SK-N-SH (cell line): ENCODE measurements at regions not wholly inside any gene's neighbourhood (a gene's known extent, or its start where the extent isn't known, plus 50 kb on each side); places are given as distances from the start of the nearest gene placed in this dataset.
A peak's percentile ranks its signal among the peaks of the same experiment; 100 is the strongest.

ENCODE experiments used
- CTCF ChIA-PET: fragments of 300-600, 350-600 bp; formaldehyde crosslinking; extraction: SDS; loops from one replicate; lab custom pipeline; 2021; lab: Yijun Ruan, JAX
- POLR2A ChIA-PET: fragments of 350-600 bp; sonication (Branson Sonifier 250); formaldehyde crosslinking; extraction: SDS; loops from one replicate; lab custom pipeline; 2020; ENCODE audit warnings: antibody characterized with exemption, inconsistent platforms; lab: Yijun Ruan, JAX
- DNase-seq: peaks from one replicate; pipeline ENCODE4 v3.0.0; 2012
- H2AFZ ChIP-seq: fragments of 200-600 bp; sonication (generic); 2 replicates; pipeline ENCODE4 v1.8.1; 2016; ENCODE audit warnings: antibody characterized with exemption, mild to moderate bottlenecking, low read depth
- H3F3A ChIP-seq: fragments of 200-600 bp; sonication (generic); replicated peaks from 2 replicates; pipeline ENCODE3; 2016; ENCODE audit warnings: antibody characterized with exemption, mild to moderate bottlenecking; ENCODE audit not compliant: insufficient read depth
- H3K27ac ChIP-seq, 2 experiments: fragments of 200-500 bp in 1 of 2; fragments of 200-600 bp in 1 of 2; sonication (Bioruptor generic) in 1 of 2; sonication (generic), shearing (Covaris generic) in 1 of 2; 2 replicates each; pipeline versions ENCODE4 v1.5.1 to v1.6.1; 2014 to 2016; ENCODE audit warnings: low read depth in 2 of 2, inconsistent platforms in 1 of 2, low read length in 1 of 2, mild to moderate bottlenecking in 1 of 2, mixed read lengths in 1 of 2
- H3K27me3 ChIP-seq: fragments of 200-600 bp; sonication (generic), shearing (Covaris generic); 2 replicates; pipeline ENCODE4 v1.6.1; 2016; ENCODE audit warnings: mixed run types; ENCODE audit not compliant: insufficient read depth
- H3K36me3 ChIP-seq, 2 experiments: fragments of 200-500 bp in 1 of 2; fragments of 200-600 bp in 1 of 2; sonication (Bioruptor generic) in 1 of 2; sonication (generic) in 1 of 2; replicated peaks in 1 of 2; 2 replicates each; pipeline versions ENCODE3 to v1.5.1; 2014 to 2016; ENCODE audit warnings: low read length in 1 of 2, mild to moderate bottlenecking in 1 of 2; ENCODE audit not compliant: insufficient read depth in 2 of 2, control insufficient read depth in 1 of 2
- H3K4me1 ChIP-seq, 2 experiments: fragments of 200-500 bp in 1 of 2; fragments of 200-600 bp in 1 of 2; sonication (Bioruptor generic) in 1 of 2; sonication (generic), shearing (Covaris generic) in 1 of 2; 2 replicates each; pipeline versions ENCODE4 v1.5.1 to v1.6.1; 2014 to 2016; ENCODE audit warnings: low read depth in 1 of 2, low read length in 1 of 2, mixed run types in 1 of 2; ENCODE audit not compliant: insufficient read depth in 2 of 2, control insufficient read depth in 1 of 2
- H3K4me2 ChIP-seq: fragments of 200-600 bp; sonication (generic), shearing (Covaris generic); 2 replicates; pipeline ENCODE4 v1.6.1; 2017; ENCODE audit warnings: mixed run types
- H3K4me3 ChIP-seq, 2 experiments: fragments of 200-500 bp in 1 of 2; fragments of 200-600 bp in 1 of 2; sonication (Bioruptor generic) in 1 of 2; sonication (generic), shearing (Covaris generic) in 1 of 2; 2 replicates each; pipeline versions ENCODE4 v1.5.1 to v1.8.1; 2014 to 2016; ENCODE audit warnings: low read depth in 2 of 2, inconsistent platforms in 1 of 2, low read length in 1 of 2, mild to moderate bottlenecking in 1 of 2, mixed read lengths in 1 of 2, moderate library complexity in 1 of 2
- H3K79me2 ChIP-seq: fragments of 200-600 bp; sonication (generic); 2 replicates; pipeline ENCODE4 v1.8.1; 2017; ENCODE audit warnings: mild to moderate bottlenecking; ENCODE audit not compliant: insufficient read depth
- H3K9ac ChIP-seq: fragments of 200-600 bp; sonication (generic); 2 replicates; pipeline ENCODE4 v1.6.1; 2017; ENCODE audit warnings: mixed run types
- H3K9me2 ChIP-seq: fragments of 200-600 bp; sonication (generic); 2 replicates; pipeline ENCODE4 v1.6.1; 2017; ENCODE audit warnings: mixed run types
- H3K9me3 ChIP-seq: fragments of 200-600 bp; sonication (generic); 2 replicates; pipeline ENCODE4 v1.6.1; 2017; ENCODE audit warnings: mixed run types, mild to moderate bottlenecking, moderate library complexity
- H4K20me1 ChIP-seq: fragments of 200-600 bp; sonication (generic); 2 replicates; pipeline ENCODE4 v1.6.1; 2017; ENCODE audit warnings: mild to moderate bottlenecking, mixed run types; ENCODE audit not compliant: insufficient read depth
- ELF1 ChIP-seq: IDR thresholded peaks from 2 replicates; pipeline ENCODE4 v1.4.0; 2012
- EP300 ChIP-seq, 2 experiments: IDR thresholded peaks; 2 replicates each; pipeline versions ENCODE4 v1.4.0 to v1.6.1; 2012; ENCODE audit warnings: borderline replicate concordance in 1 of 2, low read depth in 1 of 2, low read length in 1 of 2
- EZH2phosphoT487 ChIP-seq: fragments of 200-600 bp; sonication (generic); IDR thresholded peaks from 2 replicates; pipeline ENCODE4 v1.6.1; 2017; ENCODE audit warnings: low read depth, mixed run types, mild to moderate bottlenecking, antibody characterized with exemption, moderate library complexity, borderline replicate concordance
- FOXM1 ChIP-seq: IDR thresholded peaks from 2 replicates; pipeline ENCODE4 v1.4.0; 2012; ENCODE audit warnings: low read depth, mild to moderate bottlenecking
- GATA2 ChIP-seq: sonication (generic); formaldehyde crosslinking; IDR thresholded peaks from 2 replicates; pipeline ENCODE4 v1.5.0; 2020; ENCODE audit warnings: mild to moderate bottlenecking, missing genetic modification reagents
- MEF2A ChIP-seq: IDR thresholded peaks from 2 replicates; pipeline ENCODE4 v1.4.0; 2012; ENCODE audit warnings: low read depth, borderline replicate concordance
- MXI1 ChIP-seq: IDR thresholded peaks from 2 replicates; pipeline ENCODE4 v1.6.1; 2012; ENCODE audit warnings: mild to moderate bottlenecking, low read depth, low read length, improper control_type of control experiment
- NFIC ChIP-seq: IDR thresholded peaks from 2 replicates; pipeline ENCODE4 v1.4.0; 2012; ENCODE audit warnings: borderline replicate concordance
- NRF1 ChIP-seq: IDR thresholded peaks from 2 replicates; pipeline ENCODE4 v1.6.1; 2012; ENCODE audit warnings: low read depth, mild to moderate bottlenecking, low read length
- POLR2AphosphoS5 ChIP-seq: IDR thresholded peaks from 2 replicates; pipeline ENCODE4 v1.6.1; 2012; ENCODE audit warnings: low read depth, low read length
- RAD21 ChIP-seq: IDR thresholded peaks from 2 replicates; pipeline ENCODE4 v1.6.1; 2012; ENCODE audit warnings: mild to moderate bottlenecking, low read length
- RCOR1 ChIP-seq: fragments of 150-350 bp; IDR thresholded peaks from 2 replicates; pipeline ENCODE4 v1.6.1; 2017; ENCODE audit warnings: antibody characterized with exemption, low read length
- RFX5 ChIP-seq: IDR thresholded peaks from 2 replicates; pipeline ENCODE4 v1.6.1; 2012; ENCODE audit warnings: mild to moderate bottlenecking, improper control_type of control experiment, low read length
- RXRA ChIP-seq: IDR thresholded peaks from 2 replicates; pipeline ENCODE4 v1.4.0; 2012; ENCODE audit warnings: low read depth, mild to moderate bottlenecking, borderline replicate concordance
- SMC3 ChIP-seq: IDR thresholded peaks from 2 replicates; pipeline ENCODE4 v1.6.1; 2012; ENCODE audit warnings: low read depth, low read length, improper control_type of control experiment
- TAF1 ChIP-seq: IDR thresholded peaks from 2 replicates; pipeline ENCODE4 v1.6.1; 2012; ENCODE audit warnings: low read depth, mild to moderate bottlenecking, low read length, moderate library complexity, borderline replicate concordance
- TCF12 ChIP-seq: IDR thresholded peaks from 2 replicates; pipeline ENCODE4 v1.4.0; 2012
- TEAD4 ChIP-seq: IDR thresholded peaks from 2 replicates; pipeline ENCODE4 v1.4.0; 2012; ENCODE audit warnings: mild to moderate bottlenecking, borderline replicate concordance; ENCODE audit not compliant: insufficient read depth
- WGBS: methylation state at CpG from one replicate; pipeline ENCODE4 v1.1.6; 2017; ENCODE audit warnings: low lambda C conversion rate; 5-methylcytosine and 5-hydroxymethylcytosine counted together
- TF ChIP-seq, protein P1 (sequence below): fragments of 150-350 bp; IDR thresholded peaks from 2 replicates; pipeline ENCODE4 v1.6.1; 2017; ENCODE audit warnings: antibody characterized with exemption, low read length, low read depth, borderline replicate concordance
- TF ChIP-seq, protein P2 (sequence below): IDR thresholded peaks from 2 replicates; pipeline ENCODE4 v1.4.0; 2012; ENCODE audit warnings: low read depth, borderline replicate concordance
- TF ChIP-seq, protein P3 (sequence below): IDR thresholded peaks from 2 replicates; pipeline ENCODE4 v1.4.0; 2012; ENCODE audit warnings: low read depth, borderline replicate concordance
- TF ChIP-seq, protein P4 (sequence below): IDR thresholded peaks from 2 replicates; pipeline ENCODE4; 2012
- TF ChIP-seq, protein P5 (sequence below): IDR thresholded peaks from 2 replicates; pipeline ENCODE4 v1.4.0; 2012; ENCODE audit warnings: low read depth

DNA sequence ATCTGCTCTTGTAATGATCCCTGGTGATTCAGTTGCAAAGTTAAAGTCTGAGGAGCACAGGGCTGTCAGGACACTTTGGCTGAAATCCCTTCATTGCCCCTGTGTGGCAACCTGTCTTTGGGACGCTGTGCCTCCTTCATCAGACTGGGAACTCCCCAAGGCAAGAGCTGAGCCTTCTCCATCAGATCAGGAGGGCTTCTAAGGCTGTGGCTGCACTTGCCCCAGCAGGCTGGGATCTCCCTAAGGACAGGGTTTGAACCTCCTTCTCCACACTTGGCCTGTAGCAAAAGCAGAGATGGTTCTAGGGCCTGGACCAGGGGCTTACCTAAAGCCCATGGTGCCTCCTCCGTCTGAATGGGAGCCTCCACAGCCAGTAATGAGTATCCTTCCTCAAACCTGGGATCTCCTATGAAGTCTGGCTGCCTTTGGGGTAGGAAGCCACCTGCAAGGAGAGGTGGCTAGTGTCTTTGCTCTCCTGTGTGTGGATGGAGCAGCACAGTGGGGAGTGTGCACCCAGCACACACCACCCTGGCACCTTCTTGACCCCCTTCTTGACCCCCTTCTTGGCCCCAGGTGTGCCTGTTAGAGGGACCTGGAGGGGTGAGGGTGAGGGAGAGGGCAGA, 79.0 kb upstream of the NKD1 start:
- H4K20me1 ChIP-seq = no peaks in the 10 kb centered on the region
- H3F3A ChIP-seq = no peaks in the 10 kb centered on the region
- no peak overlapping the region for H3K9ac ChIP-seq
- no peaks in the 10 kb centered on the region for H3K9me2 ChIP-seq
- H3K79me2 ChIP-seq = no peaks in the 10 kb centered on the region
- no peaks in the 10 kb centered on the region for H3K36me3 ChIP-seq
- peaks cover 0 to 28% of the 10 kb centered on the region in 2 experiments; a peak in 2 of 4 replicates for H3K4me1 ChIP-seq
- H3K27ac ChIP-seq = peak overlapping the region in 1 of 2 experiments; percentile 91; a peak in 1 of 4 replicates
- no peak for TF ChIP-seq TAF1
- no peak for TF ChIP-seq MEF2A
- no peak for TF ChIP-seq RCOR1
- TF ChIP-seq, protein P1, sequence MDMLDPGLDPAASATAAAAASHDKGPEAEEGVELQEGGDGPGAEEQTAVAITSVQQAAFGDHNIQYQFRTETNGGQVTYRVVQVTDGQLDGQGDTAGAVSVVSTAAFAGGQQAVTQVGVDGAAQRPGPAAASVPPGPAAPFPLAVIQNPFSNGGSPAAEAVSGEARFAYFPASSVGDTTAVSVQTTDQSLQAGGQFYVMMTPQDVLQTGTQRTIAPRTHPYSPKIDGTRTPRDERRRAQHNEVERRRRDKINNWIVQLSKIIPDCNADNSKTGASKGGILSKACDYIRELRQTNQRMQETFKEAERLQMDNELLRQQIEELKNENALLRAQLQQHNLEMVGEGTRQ = no peak
- TF ChIP-seq RAD21 = no peak
- no peak for TF ChIP-seq NRF1
- no peak for TF ChIP-seq GATA2 (CRISPR knock-in tag)
- no peak for TF ChIP-seq MXI1
- TF ChIP-seq TCF12 = no peak
- TF ChIP-seq, protein P2, sequence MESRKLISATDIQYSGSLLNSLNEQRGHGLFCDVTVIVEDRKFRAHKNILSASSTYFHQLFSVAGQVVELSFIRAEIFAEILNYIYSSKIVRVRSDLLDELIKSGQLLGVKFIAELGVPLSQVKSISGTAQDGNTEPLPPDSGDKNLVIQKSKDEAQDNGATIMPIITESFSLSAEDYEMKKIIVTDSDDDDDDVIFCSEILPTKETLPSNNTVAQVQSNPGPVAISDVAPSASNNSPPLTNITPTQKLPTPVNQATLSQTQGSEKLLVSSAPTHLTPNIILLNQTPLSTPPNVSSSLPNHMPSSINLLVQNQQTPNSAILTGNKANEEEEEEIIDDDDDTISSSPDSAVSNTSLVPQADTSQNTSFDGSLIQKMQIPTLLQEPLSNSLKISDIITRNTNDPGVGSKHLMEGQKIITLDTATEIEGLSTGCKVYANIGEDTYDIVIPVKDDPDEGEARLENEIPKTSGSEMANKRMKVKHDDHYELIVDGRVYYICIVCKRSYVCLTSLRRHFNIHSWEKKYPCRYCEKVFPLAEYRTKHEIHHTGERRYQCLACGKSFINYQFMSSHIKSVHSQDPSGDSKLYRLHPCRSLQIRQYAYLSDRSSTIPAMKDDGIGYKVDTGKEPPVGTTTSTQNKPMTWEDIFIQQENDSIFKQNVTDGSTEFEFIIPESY = no peak
- peaks cover 5% of the 10 kb centered on the region; the same call in 1 of the 2 replicates for H3K27me3 ChIP-seq
- ChIA-PET CTCF (interaction anchor here (1.3 kb wide), 1 partner anchor 95 kb away, joined by 4 read pairs; no protein-coding TSS in a partner anchor), POLR2A (no interaction called here)
- DNase-seq = no peak
- H3K4me3 ChIP-seq = no peak overlapping the region
- no peak overlapping the region for H2AFZ ChIP-seq
- WGBS = no CpG with 5 or more reads among the region's 2 CpGs
- H3K9me3 ChIP-seq = no peaks in the 10 kb centered on the region
- H3K4me2 ChIP-seq = no peak overlapping the region

DNA sequence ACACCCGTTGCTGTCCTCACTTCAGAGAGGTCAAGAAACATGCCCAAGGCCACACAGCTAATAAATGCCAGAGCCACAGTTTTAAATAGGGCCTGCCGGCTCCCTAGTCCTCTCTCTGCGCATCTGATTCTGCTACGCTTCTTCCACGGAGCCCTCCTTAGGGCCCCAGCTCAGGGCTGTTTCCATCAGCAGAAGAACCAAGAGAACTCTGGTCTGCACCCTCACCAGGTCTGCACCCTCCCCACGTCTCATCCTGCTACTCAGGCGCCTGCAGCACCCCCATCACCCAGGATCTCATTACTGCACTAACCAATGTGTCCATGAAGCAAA, 79.5 kb upstream of the NKD1 start:
- no peaks in the 10 kb centered on the region for H3K79me2 ChIP-seq
- no peak for DNase-seq
- no peaks in the 10 kb centered on the region for H3F3A ChIP-seq
- peak overlapping the region in 1 of 2 experiments; percentile 91; a peak in 2 of 4 replicates for H3K27ac ChIP-seq
- POLR2A ChIA-PET = interaction anchor here (1.0 to 1.6 kb wide), 2 partner anchors 39 to 78 kb away, joined by 3 to 6 read pairs; no protein-coding TSS in a partner anchor
- no peaks in the 10 kb centered on the region for H3K9me3 ChIP-seq
- H3K4me2 ChIP-seq = no peak overlapping the region
- no peak overlapping the region for H3K4me3 ChIP-seq
- no peak overlapping the region for H3K9ac ChIP-seq
- H3K36me3 ChIP-seq = no peaks in the 10 kb centered on the region
- 70% methylated on average over 7 of the region's 7 CpGs for WGBS
- H3K9me2 ChIP-seq = no peaks in the 10 kb centered on the region
- CTCF ChIA-PET = interaction anchor here (1.6 kb wide), 1 partner anchor 197 kb away, joined by 4 read pairs; no protein-coding TSS in a partner anchor
- no peaks in the 10 kb centered on the region for H4K20me1 ChIP-seq
- H3K4me1 ChIP-seq = peaks cover 0 to 28% of the 10 kb centered on the region in 2 experiments; a peak in 2 of 4 replicates
- H3K27me3 ChIP-seq = peaks cover 5% of the 10 kb centered on the region; the same call in 1 of the 2 replicates
- H2AFZ ChIP-seq = no peak overlapping the region
- no peak for TF ChIP-seq RAD21
- TF ChIP-seq, protein P3, sequence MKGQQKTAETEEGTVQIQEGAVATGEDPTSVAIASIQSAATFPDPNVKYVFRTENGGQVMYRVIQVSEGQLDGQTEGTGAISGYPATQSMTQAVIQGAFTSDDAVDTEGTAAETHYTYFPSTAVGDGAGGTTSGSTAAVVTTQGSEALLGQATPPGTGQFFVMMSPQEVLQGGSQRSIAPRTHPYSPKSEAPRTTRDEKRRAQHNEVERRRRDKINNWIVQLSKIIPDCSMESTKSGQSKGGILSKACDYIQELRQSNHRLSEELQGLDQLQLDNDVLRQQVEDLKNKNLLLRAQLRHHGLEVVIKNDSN = no peak
- TF ChIP-seq RCOR1 = no peak
- no peak for TF ChIP-seq ELF1
- no peak for TF ChIP-seq EZH2phosphoT487
- no peak for TF ChIP-seq NFIC
- TF ChIP-seq POLR2AphosphoS5 = no peak
- no peak for TF ChIP-seq SMC3
- TF ChIP-seq, protein P4, sequence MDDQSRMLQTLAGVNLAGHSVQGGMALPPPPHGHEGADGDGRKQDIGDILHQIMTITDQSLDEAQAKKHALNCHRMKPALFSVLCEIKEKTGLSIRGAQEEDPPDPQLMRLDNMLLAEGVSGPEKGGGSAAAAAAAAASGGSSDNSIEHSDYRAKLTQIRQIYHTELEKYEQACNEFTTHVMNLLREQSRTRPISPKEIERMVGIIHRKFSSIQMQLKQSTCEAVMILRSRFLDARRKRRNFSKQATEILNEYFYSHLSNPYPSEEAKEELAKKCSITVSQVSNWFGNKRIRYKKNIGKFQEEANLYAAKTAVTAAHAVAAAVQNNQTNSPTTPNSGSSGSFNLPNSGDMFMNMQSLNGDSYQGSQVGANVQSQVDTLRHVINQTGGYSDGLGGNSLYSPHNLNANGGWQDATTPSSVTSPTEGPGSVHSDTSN = no peak
- no peak for TF ChIP-seq TAF1
- no peak for TF ChIP-seq FOXM1
- no peak for TF ChIP-seq EP300 (IDR thresholded peaks at IDR 0.05; ENCODE audit: borderline replicate concordance in 1 of 2, low read depth in 1 of 2, low read length in 1 of 2)
- no peak for TF ChIP-seq TEAD4
- no peak for TF ChIP-seq RXRA
- no peak for TF ChIP-seq RFX5
- TF ChIP-seq, protein P5, sequence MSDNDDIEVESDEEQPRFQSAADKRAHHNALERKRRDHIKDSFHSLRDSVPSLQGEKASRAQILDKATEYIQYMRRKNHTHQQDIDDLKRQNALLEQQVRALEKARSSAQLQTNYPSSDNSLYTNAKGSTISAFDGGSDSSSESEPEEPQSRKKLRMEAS = no peak
- TF ChIP-seq TCF12 = no peak
- TF ChIP-seq MEF2A = no peak
- no peak for TF ChIP-seq GATA2 (CRISPR knock-in tag)
- TF ChIP-seq, all 33 proteins: peak for 0
